H9 (cell line): ENCODE measurements at regions not wholly inside any gene's neighbourhood (a gene's known extent, or its start where the extent isn't known, plus 50 kb on each side); places are given as distances from the start of the nearest gene placed in this dataset.

Source experiments
- DNase-seq: peaks from one replicate; pipeline ENCODE4 v3.0.0-alpha.2; 2017
- H2AFZ ChIP-seq: one replicate; pipeline ENCODE4 v1.6.1; 2013; ENCODE audit warnings: mild to moderate bottlenecking, low read length, control low read depth, moderate library complexity
- H2AK5ac ChIP-seq: 2 replicates; pipeline ENCODE4 v1.6.1; 2013; ENCODE audit warnings: low read length, control low read depth, mixed read lengths; ENCODE audit not compliant: insufficient read length
- H2BK120ac ChIP-seq: one replicate; pipeline ENCODE4 v1.6.1; 2013; ENCODE audit warnings: low read depth, mild to moderate bottlenecking, low read length, control low read depth, inconsistent platforms; ENCODE audit not compliant: poor library complexity, severe bottlenecking
- H2BK12ac ChIP-seq: 2 replicates; pipeline ENCODE4 v1.6.1; 2013; ENCODE audit warnings: low read length, control low read depth, mixed read lengths, low read depth; ENCODE audit not compliant: insufficient read length
- H2BK15ac ChIP-seq: 2 replicates; pipeline ENCODE4 v1.6.1; 2013; ENCODE audit warnings: low read depth, low read length, control low read depth
- H2BK20ac ChIP-seq: one replicate; pipeline ENCODE4 v1.6.1; 2013; ENCODE audit warnings: low read depth, mild to moderate bottlenecking, low read length, control low read depth, inconsistent platforms; ENCODE audit not compliant: poor library complexity, severe bottlenecking
- H2BK5ac ChIP-seq: 2 replicates; pipeline ENCODE4 v1.6.1; 2013; ENCODE audit warnings: low read length, control low read depth, mixed read lengths; ENCODE audit not compliant: insufficient read length
- H3K14ac ChIP-seq: 2 replicates; pipeline ENCODE4 v1.6.1; 2013; ENCODE audit warnings: low read length, control low read depth; ENCODE audit not compliant: insufficient read depth
- H3K18ac ChIP-seq: 2 replicates; pipeline ENCODE4 v1.6.1; 2013; ENCODE audit warnings: low read depth, mild to moderate bottlenecking, mixed read lengths, low read length, control low read depth; ENCODE audit not compliant: insufficient read length
- H3K23ac ChIP-seq: 2 replicates; pipeline ENCODE4 v1.6.1; 2013; ENCODE audit warnings: low read length, control low read depth, mixed read lengths, low read depth; ENCODE audit not compliant: insufficient read length
- H3K23me2 ChIP-seq: 2 replicates; pipeline ENCODE4 v1.6.1; 2013; ENCODE audit warnings: low read depth, mild to moderate bottlenecking, mixed read lengths, low read length, control low read depth; ENCODE audit not compliant: insufficient read length, poor library complexity, severe bottlenecking
- H3K27ac ChIP-seq: 2 replicates; pipeline ENCODE4 v1.5.1; 2013; ENCODE audit warnings: low read length, control low read depth, mixed read lengths, low read depth; ENCODE audit not compliant: insufficient read length
- H3K27me3 ChIP-seq: 2 replicates; pipeline ENCODE4 v1.6.1; 2013; ENCODE audit warnings: low read length, control low read depth, inconsistent platforms; ENCODE audit not compliant: insufficient read depth
- H3K4ac ChIP-seq: 2 replicates; pipeline ENCODE4 v1.6.1; 2013; ENCODE audit warnings: low read depth, mild to moderate bottlenecking, control low read depth, inconsistent platforms, low read length, moderate library complexity
- H3K4me1 ChIP-seq: 2 replicates; pipeline ENCODE4 v1.6.1; 2013; ENCODE audit warnings: low read length, control low read depth, inconsistent platforms; ENCODE audit not compliant: insufficient read depth
- H3K4me2 ChIP-seq: 2 replicates; pipeline ENCODE4 v1.6.1; 2013; ENCODE audit warnings: low read length, control low read depth, mixed read lengths; ENCODE audit not compliant: insufficient read length, insufficient read depth
- H3K56ac ChIP-seq: 2 replicates; pipeline ENCODE4 v1.6.1; 2013; ENCODE audit warnings: low read depth, mild to moderate bottlenecking, mixed read lengths, low read length, control low read depth; ENCODE audit not compliant: insufficient read length
- H3K79me1 ChIP-seq: 2 replicates; pipeline ENCODE4 v1.6.1; 2013; ENCODE audit warnings: low read depth, mild to moderate bottlenecking, moderate library complexity, low read length, control low read depth, inconsistent platforms; ENCODE audit not compliant: insufficient read depth, poor library complexity, severe bottlenecking
- H3K79me2 ChIP-seq: 2 replicates; pipeline ENCODE4 v1.6.1; 2013; ENCODE audit warnings: low read length, control low read depth, inconsistent platforms; ENCODE audit not compliant: insufficient read depth
- H3K9ac ChIP-seq: 2 replicates; pipeline ENCODE4 v1.6.1; 2013; ENCODE audit warnings: low read length, control low read depth, mixed read lengths; ENCODE audit not compliant: insufficient read length; ENCODE audit errors: extremely low read depth
- H3K9me3 ChIP-seq: one replicate; pipeline ENCODE4 v1.6.1; 2013; ENCODE audit warnings: low read depth, low read length, inconsistent platforms; ENCODE audit not compliant: control insufficient read depth
- H3T11ph ChIP-seq: one replicate; pipeline ENCODE4 v1.6.1; 2013; ENCODE audit warnings: mild to moderate bottlenecking, low read length, control low read depth, inconsistent platforms
- H4K20me1 ChIP-seq: one replicate; pipeline ENCODE4 v1.6.1; 2013; ENCODE audit not compliant: control insufficient read depth, insufficient read length, insufficient read depth
- H4K5ac ChIP-seq: 2 replicates; pipeline ENCODE4 v1.6.1; 2013; ENCODE audit warnings: low read depth, mild to moderate bottlenecking, mixed read lengths, low read length, control low read depth; ENCODE audit not compliant: insufficient read length
- H4K8ac ChIP-seq: replicated peaks from 2 replicates; pipeline ENCODE4 v1.6.1; 2013; ENCODE audit warnings: low read length, control low read depth, mixed read lengths, low read depth; ENCODE audit not compliant: insufficient read length
- H4K91ac ChIP-seq: 2 replicates; pipeline ENCODE4 v1.6.1; 2013; ENCODE audit warnings: low read depth, mild to moderate bottlenecking, moderate library complexity, mixed read lengths, low read length, control low read depth; ENCODE audit not compliant: insufficient read length
- H3K27ac Mint-ChIP-seq, 3 experiments: 2 replicates in 2 of 3; 3 replicates in 1 of 3; pipeline ENCODE4 v1.8.0; 2020 to 2021; ENCODE audit warnings: mixed read lengths in 3 of 3, mild to moderate bottlenecking in 1 of 3, moderate library complexity in 1 of 3
- H3K27me3 Mint-ChIP-seq: 2 replicates; pipeline ENCODE4 v1.8.0; 2021; ENCODE audit warnings: low read depth, mild to moderate bottlenecking, moderate library complexity, mixed read lengths
- H3K36me3 Mint-ChIP-seq, 3 experiments: 2 replicates in 2 of 3; 3 replicates in 1 of 3; pipeline ENCODE4 v1.8.0; 2020 to 2021; ENCODE audit warnings: low read depth in 3 of 3, mixed read lengths in 3 of 3; ENCODE audit not compliant: insufficient read depth in 1 of 3
- H3K4me1 Mint-ChIP-seq, 2 experiments: 2 replicates each; pipeline ENCODE4 v1.8.0; 2020; ENCODE audit warnings: mixed read lengths in 2 of 2
- H3K4me3 Mint-ChIP-seq, 2 experiments: 2 replicates in 1 of 2; 3 replicates in 1 of 2; pipeline ENCODE4 v1.8.0; 2020 to 2021; ENCODE audit warnings: mild to moderate bottlenecking in 2 of 2, mixed read lengths in 2 of 2, moderate library complexity in 1 of 2
- H3K9me3 Mint-ChIP-seq, 2 experiments: 2 replicates in 1 of 2; 3 replicates in 1 of 2; pipeline ENCODE4 v1.8.0; 2020; ENCODE audit warnings: mild to moderate bottlenecking in 2 of 2, mixed read lengths in 2 of 2, moderate library complexity in 1 of 2
- WGBS: extraction: QIAGEN DNeasy Blood & Tissue Kit; methylation state at CpG from one replicate; pipeline ENCODE4 v1.1.7; 2013; ENCODE audit warnings: missing lambda C conversion rate, low lambda C conversion rate, mixed read lengths; ENCODE audit not compliant: insufficient read length; ENCODE audit errors: extremely low coverage; 5-methylcytosine and 5-hydroxymethylcytosine counted together
- TF ChIP-seq, protein P1 (sequence below): fragments of 200-600 bp; sonication (generic); conservative IDR thresholded peaks from 3 replicates; pipeline ENCODE4 v1.8.0; 2021; ENCODE audit warnings: antibody characterized with exemption, mild to moderate bottlenecking

DNA sequence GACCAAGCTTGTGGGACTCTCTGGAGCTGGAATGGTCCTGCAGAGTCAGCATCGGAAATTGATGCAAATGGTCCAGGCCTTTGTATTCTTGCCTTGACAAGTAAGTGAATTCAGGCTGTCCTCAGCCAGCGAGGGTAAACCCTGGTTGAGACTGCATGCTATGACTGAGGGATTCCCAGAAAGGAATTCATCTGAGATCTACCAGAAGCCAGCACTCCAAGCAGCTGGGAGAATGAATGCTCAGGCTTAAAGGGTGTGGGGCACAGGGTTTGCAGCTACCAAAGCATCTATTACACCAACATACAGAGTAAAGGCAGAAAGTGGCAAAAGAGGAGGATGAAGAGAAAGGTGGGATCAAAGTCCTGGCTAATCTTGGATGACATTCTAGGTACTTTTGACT lies 257.0 kb upstream of the LYPLAL1 start:
- Histone ChIP-seq H2AK5ac (no peak overlapping the region), H3K23ac (no peak overlapping the region), H3T11ph (no peak overlapping the region), H3K27ac (no peak overlapping the region), H3K4me1 (no peaks in the 10 kb centered on the region), H3K14ac (no peak overlapping the region), H2BK15ac (no peak overlapping the region; the same call in 1 of the 2 replicates), H4K91ac (no peak overlapping the region), H4K20me1 (no peaks in the 10 kb centered on the region), H3K9ac (no peak overlapping the region), H3K9me3 (no peaks in the 10 kb centered on the region), H2BK20ac (no peak overlapping the region), H4K8ac (no peak overlapping the region), H3K18ac (no peak overlapping the region), H2AFZ (no peak overlapping the region), H3K27me3 (no peaks in the 10 kb centered on the region), H3K79me2 (no peaks in the 10 kb centered on the region), H3K4me2 (no peak overlapping the region), H3K23me2 (no peaks in the 10 kb centered on the region), H2BK12ac (no peak overlapping the region), H4K5ac (no peak overlapping the region), H3K79me1 (no peaks in the 10 kb centered on the region), H2BK120ac (no peak overlapping the region), H2BK5ac (no peak overlapping the region), H3K4ac (no peak overlapping the region), H3K56ac (no peak overlapping the region)
- no peak for DNase-seq
- Mint-ChIP-seq H3K4me3 (no peak overlapping the region), H3K4me1 (no peaks in the 10 kb centered on the region), H3K36me3 (no peaks in the 10 kb centered on the region), H3K27me3 (no peaks in the 10 kb centered on the region; the same call in 1 of the 2 replicates), H3K9me3 (no peaks in the 10 kb centered on the region; a peak in 1 of 5 replicates), H3K27ac (no peak overlapping the region)
- TF ChIP-seq, protein P1, sequence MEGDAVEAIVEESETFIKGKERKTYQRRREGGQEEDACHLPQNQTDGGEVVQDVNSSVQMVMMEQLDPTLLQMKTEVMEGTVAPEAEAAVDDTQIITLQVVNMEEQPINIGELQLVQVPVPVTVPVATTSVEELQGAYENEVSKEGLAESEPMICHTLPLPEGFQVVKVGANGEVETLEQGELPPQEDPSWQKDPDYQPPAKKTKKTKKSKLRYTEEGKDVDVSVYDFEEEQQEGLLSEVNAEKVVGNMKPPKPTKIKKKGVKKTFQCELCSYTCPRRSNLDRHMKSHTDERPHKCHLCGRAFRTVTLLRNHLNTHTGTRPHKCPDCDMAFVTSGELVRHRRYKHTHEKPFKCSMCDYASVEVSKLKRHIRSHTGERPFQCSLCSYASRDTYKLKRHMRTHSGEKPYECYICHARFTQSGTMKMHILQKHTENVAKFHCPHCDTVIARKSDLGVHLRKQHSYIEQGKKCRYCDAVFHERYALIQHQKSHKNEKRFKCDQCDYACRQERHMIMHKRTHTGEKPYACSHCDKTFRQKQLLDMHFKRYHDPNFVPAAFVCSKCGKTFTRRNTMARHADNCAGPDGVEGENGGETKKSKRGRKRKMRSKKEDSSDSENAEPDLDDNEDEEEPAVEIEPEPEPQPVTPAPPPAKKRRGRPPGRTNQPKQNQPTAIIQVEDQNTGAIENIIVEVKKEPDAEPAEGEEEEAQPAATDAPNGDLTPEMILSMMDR, result no peak
- WGBS, result no CpG with 5 or more reads among the region's 2 CpGs
